K562 (cell line): ENCODE measurements at regions not wholly inside any gene's neighbourhood (a gene's known extent, or its start where the extent isn't known, plus 50 kb on each side); places are given as distances from the start of the nearest gene placed in this dataset.

Experiments used
- ATAC-seq: fragments of 200-7000 bp; cut with Tn5 transposase; 3 replicates; pipeline ENCODE4 v1.9.1; 2020; ENCODE audit warnings: moderate library complexity
- BruUV-seq: library from RNA; stranded (reverse); fragments of 400-500 nt; replicated peaks from 2 replicates; lab custom pipeline; 2021; lab: Mats Ljungman, UMichigan
- CTCF ChIA-PET: fragments of 300-600 bp; formaldehyde crosslinking; extraction: SDS; loops from one replicate; lab custom pipeline; 2021; ENCODE audit warnings: low intra/inter-chr PET ratio; lab: Yijun Ruan, JAX
- POLR2A ChIA-PET: fragments of 300-600, 350-650 bp; sonication (Branson Sonifier 250); formaldehyde crosslinking; extraction: SDS; loops from one replicate; lab custom pipeline; 2021; ENCODE audit warnings: antibody characterized with exemption, inconsistent platforms; lab: Yijun Ruan, JAX
- DNase-seq, 4 experiments: peaks; one replicate each; pipeline versions ENCODE4 v3.0.0 to v3.0.0-alpha.2; 2011 to 2018; ENCODE audit warnings: low spot score in 3 of 4, mixed read lengths in 3 of 4; ENCODE audit errors: extremely low read depth in 1 of 4
- FAIRE-seq: peaks from 2 replicates; lab custom pipeline; 2011; peaks lifted over from hg19 to GRCh38; lab: Jason Lieb, UNC
- H2AFZ ChIP-seq: 2 replicates; pipeline ENCODE4 v1.6.0; 2011; ENCODE audit warnings: low read depth, low read length, control low read depth, inconsistent platforms
- H3K27ac ChIP-seq: fragments of 200-600 bp; 3 replicates; pipeline ENCODE4 v1.8.0; 2011; ENCODE audit warnings: low read depth, mild to moderate bottlenecking, control low read depth, inconsistent platforms, low read length, moderate library complexity, mixed read lengths; ENCODE audit errors: extremely low read depth
- H3K27me3 ChIP-seq, 2 experiments: fragments of 300-600 bp in 1 of 2; 2 replicates in 1 of 2; 3 replicates in 1 of 2; pipeline versions ENCODE4 v1.6.0 to v1.8.0; 2011; ENCODE audit warnings: inconsistent platforms in 2 of 2, low read length in 2 of 2, mild to moderate bottlenecking in 1 of 2, mixed read lengths in 1 of 2, moderate library complexity in 1 of 2; ENCODE audit not compliant: control insufficient read depth in 2 of 2, insufficient read depth in 2 of 2
- H3K36me3 ChIP-seq: fragments of 300-600 bp; 3 replicates; pipeline ENCODE4 v1.8.0; 2011; ENCODE audit warnings: mild to moderate bottlenecking, low read length, inconsistent platforms; ENCODE audit not compliant: control insufficient read depth, insufficient read depth
- H3K4me1 ChIP-seq, 2 experiments: fragments of 200-600 bp in 1 of 2; replicated peaks in 1 of 2; 2 replicates in 1 of 2; 3 replicates in 1 of 2; pipeline versions ENCODE4 v1.5.1 to v1.8.0; 2011; ENCODE audit warnings: inconsistent platforms in 2 of 2, low read length in 2 of 2, mild to moderate bottlenecking in 1 of 2, mixed read lengths in 1 of 2, moderate library complexity in 1 of 2; ENCODE audit not compliant: control insufficient read depth in 2 of 2, insufficient read depth in 2 of 2
- H3K4me2 ChIP-seq: 2 replicates; pipeline ENCODE4 v1.6.1; 2011; ENCODE audit warnings: low read length, control low read depth, inconsistent platforms, mixed read lengths; ENCODE audit not compliant: insufficient read depth
- H3K4me3 ChIP-seq: fragments of 200-600 bp; sonication (generic), shearing (Covaris generic); 2 replicates; pipeline ENCODE4 v1.5.1; 2016; ENCODE audit warnings: control low read depth, inconsistent platforms
- H3K79me2 ChIP-seq: fragments of 200-600 bp; 3 replicates; pipeline ENCODE4 v1.8.0; 2011; ENCODE audit warnings: low read length, inconsistent platforms; ENCODE audit not compliant: control insufficient read depth, insufficient read depth
- H3K9ac ChIP-seq, 2 experiments: 2 replicates each; pipeline versions ENCODE4 v1.6.0 to v1.6.1; 2011; ENCODE audit warnings: low read depth in 2 of 2, low read length in 2 of 2, control low read depth in 1 of 2, inconsistent platforms in 1 of 2, mild to moderate bottlenecking in 1 of 2, mixed read lengths in 1 of 2; ENCODE audit not compliant: insufficient read depth in 1 of 2
- H3K9me1 ChIP-seq: one replicate; pipeline ENCODE4 v1.6.0; 2011; ENCODE audit warnings: inconsistent platforms, mild to moderate bottlenecking, low read length, moderate library complexity; ENCODE audit not compliant: control insufficient read depth, insufficient read depth
- H3K9me3 ChIP-seq: replicated peaks from 2 replicates; pipeline ENCODE4 v1.5.1; 2011; ENCODE audit warnings: low read depth, low read length, inconsistent platforms; ENCODE audit not compliant: control insufficient read depth, insufficient read depth
- H4K20me1 ChIP-seq: replicated peaks from 2 replicates; pipeline ENCODE4 v1.6.1; 2011; ENCODE audit warnings: low read length, inconsistent platforms, mixed read lengths; ENCODE audit not compliant: control insufficient read depth, insufficient read depth
- ASH1L ChIP-seq: fragments of 450-650 bp; IDR thresholded peaks from 2 replicates; pipeline ENCODE4 v1.6.1; 2018; ENCODE audit warnings: borderline replicate concordance, mild to moderate bottlenecking, low read depth; ENCODE audit not compliant: partially characterized antibody
- BRF1 ChIP-seq: IDR thresholded peaks from 3 replicates; pipeline ENCODE4 v1.6.1; 2011; ENCODE audit warnings: borderline replicate concordance, mild to moderate bottlenecking; ENCODE audit not compliant: insufficient read length; ENCODE audit errors: extremely low read depth
- CBFB ChIP-seq: sonication (generic); formaldehyde crosslinking; IDR thresholded peaks from 2 replicates; pipeline ENCODE4 v1.4.0; 2020; ENCODE audit warnings: mild to moderate bottlenecking, missing genetic modification reagents
- CHD2 ChIP-seq: IDR thresholded peaks from 2 replicates; pipeline ENCODE4 v1.6.1; 2011; ENCODE audit warnings: low read depth, low read length
- HES1 ChIP-seq: fragments of 450-650 bp; IDR thresholded peaks from 2 replicates; pipeline ENCODE4 v1.6.1; 2016; ENCODE audit warnings: low read depth, mild to moderate bottlenecking, moderate library complexity
- HMGN3 ChIP-seq: IDR thresholded peaks from 2 replicates; pipeline ENCODE4 v1.6.1; 2011; ENCODE audit warnings: borderline replicate concordance, low read depth, mild to moderate bottlenecking, mixed read lengths, low read length; ENCODE audit not compliant: insufficient read length; ENCODE audit errors: extremely low read depth
- HNRNPK ChIP-seq: fragments of 200-400 bp; formaldehyde crosslinking; IDR thresholded peaks from one replicate; pipeline ENCODE4 v1.6.1; 2018; ENCODE audit warnings: mild to moderate bottlenecking, low read depth, low read length; ENCODE audit not compliant: poor library complexity, severe bottlenecking
- MEF2D ChIP-seq: conservative IDR thresholded peaks from 2 replicates; pipeline ENCODE4 v1.6.1; 2016; ENCODE audit warnings: low read depth, missing genetic modification characterization, missing compliant biosample characterization
- POLR3A ChIP-seq: IDR thresholded peaks from 2 replicates; pipeline ENCODE4 v1.6.1; 2011; ENCODE audit warnings: borderline replicate concordance, mild to moderate bottlenecking, moderate library complexity; ENCODE audit not compliant: insufficient read length, insufficient read depth; ENCODE audit errors: extremely low read depth
- RREB1 ChIP-seq: fragments of 250-450 bp; sonication (Bioruptor Pico); IDR thresholded peaks from 2 replicates; pipeline ENCODE4 v1.4.0; 2020
- TAF7 ChIP-seq: fragments of 450-650 bp; IDR thresholded peaks from 2 replicates; pipeline ENCODE4 v1.6.1; 2016; ENCODE audit warnings: missing genetic modification characterization, missing compliant biosample characterization
- U2AF1 ChIP-seq: fragments of 200-400 bp; formaldehyde crosslinking; optimal IDR thresholded peaks from 2 replicates; pipeline ENCODE3; 2017; ENCODE audit warnings: mild to moderate bottlenecking, low read depth, low read length, moderate library complexity
- ZNF197 ChIP-seq: fragments of 200-800 bp; sonication (Bioruptor generic); IDR thresholded peaks from 2 replicates; pipeline ENCODE4 v1.6.1; 2016; ENCODE audit warnings: low read depth, missing genetic modification characterization, missing compliant biosample characterization
- ZNF507 ChIP-seq: conservative IDR thresholded peaks from 2 replicates; pipeline ENCODE4 v1.6.1; 2017; ENCODE audit warnings: missing genetic modification characterization, missing compliant biosample characterization
- ZNF512 ChIP-seq: IDR thresholded peaks from 2 replicates; pipeline ENCODE4 v1.6.1; 2016; ENCODE audit warnings: missing genetic modification characterization, missing compliant biosample characterization
- ZNF586 ChIP-seq: fragments of 450-650 bp; formaldehyde crosslinking; conservative IDR thresholded peaks from 2 replicates; pipeline ENCODE4 v1.4.0; 2020; ENCODE audit warnings: mild to moderate bottlenecking, moderate library complexity
- WGBS: fragments of 100-300 bp; shearing (Covaris generic); methylation state at CpG from one replicate; pipeline ENCODE4 v1.1.6; 2016; ENCODE audit warnings: low coverage, mixed read lengths; ENCODE audit not compliant: insufficient coverage; ENCODE audit errors: missing lambda C conversion rate; 5-methylcytosine and 5-hydroxymethylcytosine counted together
- in situ Hi-C: fragments of 300-500 bp; cut with MboI; formaldehyde crosslinking; loops from 4 replicates; pipeline ENCODE4 v1.15.0; 2018; ENCODE audit warnings: inconsistent platforms, mixed read lengths
- intact Hi-C: fragments of 100-400 bp; cut with micrococcal nuclease; formaldehyde crosslinking; loops from 2 replicates; pipeline ENCODE4 v1.14.2; 2022

GRCh38 chr18:70535041-70535440 is 246.2 kb downstream of the SOCS6 start:
- 0% methylated on average over 3 of the region's 5 CpGs for WGBS
- no peak for ATAC-seq
- POLR2A ChIA-PET = no interaction called here
- Histone ChIP-seq H3K79me2 (no peaks in the 10 kb centered on the region), H2AFZ (no peak overlapping the region), H3K27ac (no peak overlapping the region), H3K4me3 (no peak overlapping the region), H3K27me3 (no peaks in the 10 kb centered on the region), H4K20me1 (no peaks in the 10 kb centered on the region), H3K9ac (no peak overlapping the region), H3K9me1 (no peaks in the 10 kb centered on the region), H3K9me3 (no peaks in the 10 kb centered on the region), H3K4me2 (no peak overlapping the region), H3K36me3 (no peaks in the 10 kb centered on the region), H3K4me1 (no peaks in the 10 kb centered on the region)
- CTCF ChIA-PET = no interaction called here
- DNase-seq = no peak
- intact Hi-C loops = no loop called here
- BruUV-seq = no TSS peak
- no peak for FAIRE-seq
- in situ Hi-C loops = no loop called here
- no peak for TF ChIP-seq TAF7
- TF ChIP-seq HMGN3 = no peak
- no peak for TF ChIP-seq CHD2
- TF ChIP-seq MEF2D (tag) = no peak
- TF ChIP-seq ZNF197 = no peak
- TF ChIP-seq CBFB = no peak
- no peak for TF ChIP-seq ZNF507 (tag)
- TF ChIP-seq ASH1L = no peak
- no peak for TF ChIP-seq POLR3A
- no peak for TF ChIP-seq HNRNPK
- no peak for TF ChIP-seq HES1
- TF ChIP-seq BRF1 = no peak
- no peak for TF ChIP-seq RREB1 (CRISPR knock-in tag)
- TF ChIP-seq ZNF586 (CRISPR knock-in tag) = no peak
- no peak for TF ChIP-seq ZNF512 (tag)
- TF ChIP-seq U2AF1 = no peak
